ENCODE measurements at regions not wholly inside any gene's neighbourhood (a gene's known extent, or its start where the extent isn't known, plus 50 kb on each side); places are given as distances from the start of the nearest gene placed in this dataset.

- Histone ChIP-seq H3K36me3 (no peaks in the 10 kb centered on the region), H3K4me3 (no peak overlapping the region), H3K27ac (no peak overlapping the region), H3K27me3 (no peaks in the 10 kb centered on the region), H3K9me3 (no peaks in the 10 kb centered on the region), H3K4me1 (no peaks in the 10 kb centered on the region)
- intact Hi-C loops (cut with DNase I; ENCODE audit: low total_unique reads): no loop called here
- no peak for DNase-seq
- TF ChIP-seq POLR2A (IDR thresholded peaks at IDR 0.05) (no peak), CTCF (IDR thresholded peaks at IDR 0.05) (no peak)
Observed at GRCh38 chr10:129133856-129134255, 333.2 kb upstream of the MGMT start.

- no peaks in the 10 kb centered on the region for H3K27me3 ChIP-seq
- no peak overlapping the region for H3K4me3 ChIP-seq
- H3K9me3 ChIP-seq: no peaks in the 10 kb centered on the region
- no peak for TF ChIP-seq POLR2A (IDR thresholded peaks at IDR 0.05)
- TF ChIP-seq CTCF (IDR thresholded peaks at IDR 0.05): no peak
- no peak for DNase-seq
- no peaks in the 10 kb centered on the region for H3K36me3 ChIP-seq
- H3K4me1 ChIP-seq: no peaks in the 10 kb centered on the region
- no peak overlapping the region for H3K27ac ChIP-seq
- intact Hi-C loops (cut with DNase I; ENCODE audit: low total_unique reads): no loop called here
Observed at GRCh38 chr10:129134371-129134770, 332.7 kb upstream of the MGMT start.

GRCh38 chr10:129135624-129136023, 331.4 kb upstream of the MGMT start:
- DNase-seq: no peak
- Histone ChIP-seq H3K4me1 (no peaks in the 10 kb centered on the region), H3K9me3 (no peaks in the 10 kb centered on the region), H3K36me3 (no peaks in the 10 kb centered on the region), H3K4me3 (no peak overlapping the region), H3K27me3 (no peaks in the 10 kb centered on the region), H3K27ac (no peak overlapping the region)
- intact Hi-C loops (cut with DNase I; ENCODE audit: low total_unique reads): no loop called here
- TF ChIP-seq CTCF (IDR thresholded peaks at IDR 0.05): no peak
- no peak for TF ChIP-seq POLR2A (IDR thresholded peaks at IDR 0.05)

- no peak overlapping the region for H3K27ac ChIP-seq
- no peaks in the 10 kb centered on the region for H3K36me3 ChIP-seq
- no peak for DNase-seq
- no peaks in the 10 kb centered on the region for H3K9me3 ChIP-seq
- intact Hi-C loops (cut with DNase I; ENCODE audit: low total_unique reads): no loop called here
- no peaks in the 10 kb centered on the region for H3K27me3 ChIP-seq
- H3K4me3 ChIP-seq: no peak overlapping the region
- H3K4me1 ChIP-seq: no peaks in the 10 kb centered on the region
- TF ChIP-seq CTCF (IDR thresholded peaks at IDR 0.05) (no peak), POLR2A (IDR thresholded peaks at IDR 0.05) (no peak)
Observed at GRCh38 chr10:129136074-129136473, 331.0 kb upstream of the MGMT start.

- H3K27ac ChIP-seq: no peak overlapping the region
- intact Hi-C loops (cut with DNase I; ENCODE audit: low total_unique reads): no loop called here
- no peaks in the 10 kb centered on the region for H3K27me3 ChIP-seq
- DNase-seq: no peak
- no peaks in the 10 kb centered on the region for H3K36me3 ChIP-seq
- H3K4me3 ChIP-seq: no peak overlapping the region
- H3K9me3 ChIP-seq: no peaks in the 10 kb centered on the region
- TF ChIP-seq POLR2A (IDR thresholded peaks at IDR 0.05) (no peak), CTCF (IDR thresholded peaks at IDR 0.05) (no peak)
- no peaks in the 10 kb centered on the region for H3K4me1 ChIP-seq
Observed at GRCh38 chr10:129136951-129137350, 330.1 kb upstream of the MGMT start.

All from uterus (tissue), 3 donors.